IMR-90 (cell line): ENCODE measurements at regions not wholly inside any gene's neighbourhood (a gene's known extent, or its start where the extent isn't known, plus 50 kb on each side); places are given as distances from the start of the nearest gene placed in this dataset.

ENCODE experiments used
- POLR2A ChIP-seq: IDR thresholded peaks from 2 replicates; pipeline ENCODE4 v1.6.1; 2012; ENCODE audit warnings: mild to moderate bottlenecking, low read depth, low read length
- RCOR1 ChIP-seq: IDR thresholded peaks from 2 replicates; pipeline ENCODE4 v1.6.1; 2012; ENCODE audit warnings: mild to moderate bottlenecking, low read length, improper control_type of control experiment; ENCODE audit not compliant: insufficient replicate concordance
- TF ChIP-seq, protein P1 (sequence below): fragments of 150-350 bp; IDR thresholded peaks from 2 replicates; pipeline ENCODE4 v1.6.1; 2016; ENCODE audit warnings: low read depth, mild to moderate bottlenecking, low read length, moderate library complexity, borderline replicate concordance
- TF ChIP-seq, protein P2 (sequence below): conservative IDR thresholded peaks from 2 replicates; pipeline ENCODE4 v1.5.1; 2012; ENCODE audit warnings: mild to moderate bottlenecking, low read depth, low read length, improper control_type of control experiment

DNA sequence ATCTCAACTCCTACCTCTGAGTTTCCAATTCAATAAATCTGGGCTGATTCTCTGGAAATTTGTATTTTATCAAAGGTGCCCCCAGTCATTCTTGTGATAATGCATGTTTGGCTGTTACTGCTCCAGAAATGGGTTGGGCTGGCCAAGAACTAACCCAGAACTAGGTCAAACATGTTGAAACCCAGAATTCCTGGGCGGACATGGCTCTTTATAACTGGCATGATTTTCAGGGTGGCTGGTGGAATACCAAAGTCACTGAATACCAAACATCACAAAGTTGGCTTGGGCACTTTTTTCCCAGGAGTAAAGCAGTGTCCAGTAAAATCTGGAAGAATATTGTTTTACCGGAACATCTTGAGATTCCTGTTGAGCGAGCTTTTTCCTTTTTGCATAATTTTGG is 89.4 kb upstream of the S1PR1 start:
- TF ChIP-seq, protein P1, sequence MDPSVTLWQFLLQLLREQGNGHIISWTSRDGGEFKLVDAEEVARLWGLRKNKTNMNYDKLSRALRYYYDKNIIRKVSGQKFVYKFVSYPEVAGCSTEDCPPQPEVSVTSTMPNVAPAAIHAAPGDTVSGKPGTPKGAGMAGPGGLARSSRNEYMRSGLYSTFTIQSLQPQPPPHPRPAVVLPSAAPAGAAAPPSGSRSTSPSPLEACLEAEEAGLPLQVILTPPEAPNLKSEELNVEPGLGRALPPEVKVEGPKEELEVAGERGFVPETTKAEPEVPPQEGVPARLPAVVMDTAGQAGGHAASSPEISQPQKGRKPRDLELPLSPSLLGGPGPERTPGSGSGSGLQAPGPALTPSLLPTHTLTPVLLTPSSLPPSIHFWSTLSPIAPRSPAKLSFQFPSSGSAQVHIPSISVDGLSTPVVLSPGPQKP, result no peak
- TF ChIP-seq, protein P2, sequence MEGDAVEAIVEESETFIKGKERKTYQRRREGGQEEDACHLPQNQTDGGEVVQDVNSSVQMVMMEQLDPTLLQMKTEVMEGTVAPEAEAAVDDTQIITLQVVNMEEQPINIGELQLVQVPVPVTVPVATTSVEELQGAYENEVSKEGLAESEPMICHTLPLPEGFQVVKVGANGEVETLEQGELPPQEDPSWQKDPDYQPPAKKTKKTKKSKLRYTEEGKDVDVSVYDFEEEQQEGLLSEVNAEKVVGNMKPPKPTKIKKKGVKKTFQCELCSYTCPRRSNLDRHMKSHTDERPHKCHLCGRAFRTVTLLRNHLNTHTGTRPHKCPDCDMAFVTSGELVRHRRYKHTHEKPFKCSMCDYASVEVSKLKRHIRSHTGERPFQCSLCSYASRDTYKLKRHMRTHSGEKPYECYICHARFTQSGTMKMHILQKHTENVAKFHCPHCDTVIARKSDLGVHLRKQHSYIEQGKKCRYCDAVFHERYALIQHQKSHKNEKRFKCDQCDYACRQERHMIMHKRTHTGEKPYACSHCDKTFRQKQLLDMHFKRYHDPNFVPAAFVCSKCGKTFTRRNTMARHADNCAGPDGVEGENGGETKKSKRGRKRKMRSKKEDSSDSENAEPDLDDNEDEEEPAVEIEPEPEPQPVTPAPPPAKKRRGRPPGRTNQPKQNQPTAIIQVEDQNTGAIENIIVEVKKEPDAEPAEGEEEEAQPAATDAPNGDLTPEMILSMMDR, result no peak
- TF ChIP-seq RCOR1 (no peak), POLR2A (no peak)
